Femur (tissue), 1 donor: ENCODE measurements at regions not wholly inside any gene's neighbourhood (a gene's known extent, or its start where the extent isn't known, plus 50 kb on each side); places are given as distances from the start of the nearest gene placed in this dataset.
"Not testable (repeated sequence)": the region's sequence is repeated elsewhere in the genome, so short reads cannot be mapped to it uniquely, and the experiment has no call there.

Source experiments
- DNase-seq: peaks from one replicate; pipeline ENCODE4 v3.0.0-alpha.2; 2017

DNA sequence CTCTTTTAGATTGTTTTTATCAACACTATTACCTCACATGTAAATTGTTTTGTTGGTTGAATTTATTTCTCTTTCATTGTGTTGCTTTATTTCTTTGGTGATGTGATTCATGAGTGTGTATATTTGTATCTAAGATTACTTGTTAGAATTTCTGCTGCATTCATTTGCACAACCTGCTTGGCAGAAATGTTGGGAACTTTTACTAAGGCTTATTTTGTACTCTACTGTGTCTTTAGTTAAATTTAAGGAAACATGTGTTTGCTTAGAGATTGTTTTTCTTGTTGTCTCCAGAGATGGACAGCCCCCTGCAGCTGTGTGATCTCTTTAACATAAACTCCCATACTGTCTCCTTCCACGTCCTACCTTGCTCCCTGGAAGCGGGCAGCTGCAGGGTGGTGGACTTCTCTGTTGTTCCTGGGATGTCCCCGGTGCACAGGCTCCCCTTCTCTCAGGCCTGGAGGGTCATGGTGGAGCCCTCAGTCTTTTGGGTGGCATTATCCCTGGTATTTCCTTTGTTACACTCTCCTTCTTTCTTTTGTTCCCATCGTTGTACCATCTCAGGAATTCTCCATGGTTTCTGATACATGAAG, 212.0 kb upstream of the SPRY2 start:
- DNase-seq: no peak

DNA sequence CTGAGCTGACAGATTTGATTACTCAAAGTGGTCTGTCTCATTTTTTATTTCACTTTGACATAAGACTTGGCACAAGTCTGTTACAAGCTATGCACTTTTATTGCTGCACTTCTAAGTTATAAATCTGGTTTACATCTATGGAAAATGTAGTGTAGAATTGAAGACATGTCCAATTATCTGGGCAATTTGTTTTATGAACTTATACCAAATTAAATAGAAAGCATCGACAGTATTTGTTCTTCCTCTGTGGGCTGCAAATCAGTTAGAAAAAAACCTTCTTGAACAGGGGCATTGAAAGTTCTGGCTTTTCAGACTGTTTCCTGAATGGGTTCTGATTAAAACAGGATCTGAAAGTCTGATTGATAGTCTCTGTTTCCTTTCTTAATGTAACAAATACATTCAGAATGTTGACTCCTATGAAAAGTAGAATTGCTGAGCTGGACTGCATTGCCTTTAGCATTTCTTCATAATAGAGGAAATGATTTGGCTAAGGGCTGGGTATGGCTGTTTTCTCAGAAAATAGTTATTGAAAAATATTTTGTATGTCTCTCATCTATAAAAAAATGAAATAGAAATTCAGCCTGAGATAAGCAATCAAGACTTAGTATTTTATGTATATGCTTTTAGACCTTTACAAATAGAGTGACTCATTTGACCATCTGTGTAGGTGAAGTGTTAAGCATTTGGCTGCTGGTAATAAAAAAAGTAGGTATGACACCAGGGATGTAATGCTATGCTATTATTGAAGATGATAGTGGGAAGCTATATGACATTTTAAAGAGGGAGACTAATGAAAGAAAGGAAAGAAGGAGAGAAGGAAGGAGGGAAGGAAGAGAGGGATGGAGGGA, 210.9 kb upstream of the SPRY2 start:
- DNase-seq: no peak

DNA sequence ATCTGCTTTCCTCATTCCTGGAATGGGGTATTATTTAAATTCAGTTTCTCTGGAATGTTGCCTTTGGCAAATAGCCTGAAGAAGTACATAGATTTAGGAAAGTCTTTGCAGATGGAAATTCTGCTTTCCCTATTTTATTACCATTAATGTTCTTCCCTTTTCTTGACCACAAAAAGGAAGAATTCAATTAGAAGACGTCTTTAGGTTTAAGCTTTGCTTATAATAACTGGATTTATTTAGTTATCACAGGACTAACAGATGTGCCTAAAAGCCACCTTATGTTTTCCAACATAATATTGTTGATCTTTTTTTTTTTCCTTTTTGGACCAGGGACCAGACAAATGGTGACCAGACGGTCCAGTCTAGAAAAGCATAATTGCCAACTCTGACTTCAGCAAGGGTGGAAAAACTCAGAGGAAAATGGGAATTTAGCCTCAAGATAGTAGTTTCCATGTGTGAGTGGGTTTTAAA, 210.1 kb upstream of the SPRY2 start:
- DNase-seq: no peak

DNA sequence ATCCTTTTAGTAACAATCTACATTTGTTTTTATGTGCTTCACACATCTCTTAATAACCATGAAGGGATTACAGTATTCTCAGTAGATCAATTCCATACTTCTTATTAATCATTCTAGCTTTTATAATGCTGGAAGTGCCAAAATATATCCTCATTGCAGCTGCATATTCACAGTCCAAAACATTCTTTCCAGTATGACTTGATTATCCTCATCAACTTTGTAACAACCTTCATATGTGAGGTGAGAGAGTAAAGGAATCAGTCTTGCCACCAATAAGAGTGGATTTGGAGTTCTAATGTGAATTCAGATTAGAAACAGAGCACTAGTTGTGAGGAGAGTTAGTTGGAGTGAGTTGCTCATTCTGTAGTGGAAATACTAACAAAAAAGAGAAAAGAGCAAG, 208.0 kb upstream of the SPRY2 start:
- no peak for DNase-seq

DNA sequence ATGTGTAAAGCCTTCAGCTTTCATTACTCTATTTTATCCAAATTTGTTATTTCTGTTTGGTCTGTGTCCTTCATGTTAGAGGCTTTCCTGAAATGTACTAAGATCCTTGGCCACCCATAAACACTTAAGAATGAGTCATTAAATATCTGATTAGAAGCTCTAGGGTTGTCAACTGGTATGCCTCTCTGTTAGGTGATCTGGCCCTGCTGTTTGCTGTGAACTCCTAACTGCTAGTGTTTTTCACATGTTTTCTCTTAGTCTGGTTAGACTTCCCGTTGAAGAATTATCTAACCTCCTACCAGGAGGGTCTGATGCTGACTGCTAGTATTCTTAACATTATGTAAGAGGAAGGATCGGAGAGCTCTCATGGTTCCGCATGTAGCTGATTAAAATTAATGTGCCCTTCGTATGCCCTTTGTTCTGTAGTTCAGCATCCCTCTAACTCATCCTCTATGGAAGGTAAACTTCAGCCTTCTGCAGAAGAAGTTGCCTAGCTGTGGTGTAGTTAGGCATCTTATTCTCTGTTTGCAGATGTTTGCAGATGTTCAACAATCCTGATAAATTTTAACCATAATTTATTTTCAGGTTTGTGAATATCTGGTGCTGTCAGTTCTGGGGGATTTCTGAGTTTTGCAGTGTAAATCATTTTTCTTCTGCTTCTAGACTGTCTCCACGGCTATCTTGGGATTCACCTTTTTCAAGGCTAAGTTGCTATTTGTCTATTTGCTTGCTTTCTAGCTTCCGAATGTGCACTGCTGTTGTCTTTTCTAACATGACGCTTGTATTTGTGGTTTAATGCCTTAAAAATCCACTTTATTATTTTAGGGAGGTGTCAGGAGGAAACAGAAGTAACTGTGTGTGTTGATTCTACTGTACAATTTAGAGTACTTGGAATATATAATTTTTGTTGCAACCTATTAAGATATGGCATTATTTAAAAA, 207.2 kb upstream of the SPRY2 start:
- no peak for DNase-seq

DNA sequence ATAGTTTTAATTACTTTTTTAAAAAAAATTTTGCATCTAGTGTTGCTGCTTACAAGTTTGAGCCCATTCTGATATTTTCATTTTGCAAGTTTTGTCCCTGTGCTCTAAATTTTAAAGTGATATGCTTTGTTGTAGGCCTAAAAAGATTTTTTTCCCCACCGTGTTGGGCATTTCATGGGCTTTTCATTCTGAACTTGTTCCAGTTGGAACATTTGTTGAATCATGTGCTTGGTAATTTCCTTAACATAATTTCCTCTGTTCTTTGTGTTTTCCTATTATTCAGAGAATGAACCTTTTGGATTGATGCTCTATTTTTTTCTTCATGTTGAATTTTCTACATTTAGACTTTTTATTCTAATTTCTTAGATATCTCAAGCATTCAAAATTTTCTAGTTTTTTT, 206.4 kb upstream of the SPRY2 start:
- DNase-seq: no peak

DNA sequence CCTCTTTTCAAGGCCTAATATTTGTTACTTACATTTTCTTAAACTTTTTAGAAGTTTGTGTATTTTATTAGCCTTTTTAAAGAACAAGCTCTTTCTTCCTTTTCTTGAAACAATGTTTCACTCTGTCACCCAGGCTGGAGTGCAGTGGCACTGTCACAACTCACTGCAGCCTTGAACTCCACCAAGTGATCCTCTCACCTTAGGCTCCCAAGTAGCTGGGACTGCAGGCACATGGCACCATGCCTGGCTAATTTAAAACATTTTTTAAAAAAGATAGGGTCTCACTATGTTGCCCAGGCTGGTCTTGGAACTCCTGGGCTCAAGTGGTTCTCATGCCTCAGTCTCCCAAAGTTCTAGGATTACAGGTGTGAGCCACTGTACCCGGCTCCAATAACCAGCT, 192.2 kb upstream of the SPRY2 start:
- no peak for DNase-seq

DNA sequence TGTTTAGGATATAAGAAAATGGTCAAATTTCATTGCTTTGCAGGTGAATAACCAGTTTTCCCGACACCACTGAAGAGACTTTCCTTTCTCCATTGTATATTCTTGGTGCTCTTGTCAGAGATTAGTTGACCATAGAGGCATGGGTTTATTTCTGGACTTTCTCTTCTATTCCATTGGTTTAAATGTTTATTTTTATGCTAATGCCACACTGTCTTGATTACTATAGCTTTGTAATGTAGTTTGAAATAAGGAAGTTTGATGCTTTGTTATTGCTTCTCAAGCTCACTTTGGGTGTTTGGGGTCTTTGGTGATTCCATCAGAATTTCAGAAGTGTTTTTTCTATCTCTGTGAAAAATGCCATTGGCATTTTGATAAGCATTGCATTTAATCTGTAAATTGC, 190.0 kb upstream of the SPRY2 start:
- no peak for DNase-seq

DNA sequence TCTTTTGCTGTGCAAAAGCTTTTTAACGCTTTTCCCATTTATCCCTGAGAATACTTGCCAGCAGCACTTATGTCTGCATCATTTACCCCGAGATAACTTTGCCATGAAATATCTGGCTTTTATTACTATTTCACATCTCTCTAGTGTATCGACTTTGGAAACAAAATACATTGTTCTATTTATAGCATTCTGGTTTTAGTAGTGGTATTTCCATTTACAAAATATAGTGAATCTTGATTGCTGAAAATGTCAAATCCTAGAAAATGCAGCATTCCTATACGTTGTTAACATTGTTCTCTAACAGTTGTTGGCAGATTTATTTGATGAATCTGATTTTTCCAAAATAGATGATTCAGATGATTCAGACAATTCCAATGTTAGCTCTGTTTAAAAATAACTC, 189.3 kb upstream of the SPRY2 start:
- DNase-seq: no peak

DNA sequence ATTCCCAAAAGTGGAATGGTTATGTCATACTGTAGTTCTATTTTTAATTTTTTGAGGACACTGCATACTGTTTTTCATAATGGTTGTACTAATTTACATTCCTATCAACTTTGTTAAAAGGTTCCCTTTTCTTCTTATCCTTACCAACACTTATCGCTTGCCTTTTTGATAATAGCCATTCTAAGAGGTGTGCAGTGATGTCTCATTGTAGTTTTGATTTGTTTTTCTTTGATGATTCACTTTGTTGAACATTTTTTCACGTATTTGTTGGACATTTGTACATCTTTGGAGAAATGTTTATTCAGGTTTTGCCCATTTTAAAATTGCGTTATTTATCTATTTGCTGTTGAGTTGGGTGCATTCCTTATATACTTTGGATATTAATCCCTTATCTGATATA, 188.8 kb upstream of the SPRY2 start:
- DNase-seq: no peak

DNA sequence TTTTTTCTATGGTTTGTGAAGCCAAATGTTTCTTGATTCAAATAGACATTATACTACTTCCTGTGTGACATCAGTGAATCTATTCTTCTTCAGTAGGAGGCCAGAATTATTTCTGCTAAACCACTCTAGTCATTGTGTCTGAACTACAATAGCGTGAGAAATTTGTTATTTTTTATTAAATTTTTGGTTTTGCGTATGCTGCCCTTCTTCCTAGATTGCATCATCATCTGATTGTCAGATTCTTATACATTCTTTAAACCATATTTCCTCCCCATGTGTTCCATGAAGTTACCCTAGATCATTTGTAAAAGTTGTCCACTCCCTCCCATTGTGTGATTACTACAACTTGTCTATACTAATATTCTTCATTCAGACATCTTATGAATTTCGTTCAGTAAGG, 187.8 kb upstream of the SPRY2 start:
- DNase-seq: no peak

DNA sequence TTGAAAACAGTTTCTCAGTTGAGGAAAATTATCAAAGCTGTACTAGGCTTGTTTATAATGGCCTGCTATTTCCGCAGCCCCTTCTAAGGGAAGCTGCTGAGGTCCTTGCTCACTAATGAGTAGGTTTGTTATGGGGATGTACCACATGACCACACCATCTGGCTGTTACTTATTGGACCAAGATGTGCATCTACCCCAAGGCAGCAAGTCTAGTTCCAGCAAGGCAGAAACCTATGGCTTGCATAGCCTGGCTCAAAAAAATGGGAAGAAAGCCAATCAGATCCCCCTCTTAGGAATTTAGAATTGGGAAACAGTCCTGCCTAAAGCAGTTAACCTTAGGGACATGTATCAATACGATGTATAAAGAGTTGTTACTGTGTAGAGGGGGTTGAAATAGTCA, 186.5 kb upstream of the SPRY2 start:
- DNase-seq: no peak

DNA sequence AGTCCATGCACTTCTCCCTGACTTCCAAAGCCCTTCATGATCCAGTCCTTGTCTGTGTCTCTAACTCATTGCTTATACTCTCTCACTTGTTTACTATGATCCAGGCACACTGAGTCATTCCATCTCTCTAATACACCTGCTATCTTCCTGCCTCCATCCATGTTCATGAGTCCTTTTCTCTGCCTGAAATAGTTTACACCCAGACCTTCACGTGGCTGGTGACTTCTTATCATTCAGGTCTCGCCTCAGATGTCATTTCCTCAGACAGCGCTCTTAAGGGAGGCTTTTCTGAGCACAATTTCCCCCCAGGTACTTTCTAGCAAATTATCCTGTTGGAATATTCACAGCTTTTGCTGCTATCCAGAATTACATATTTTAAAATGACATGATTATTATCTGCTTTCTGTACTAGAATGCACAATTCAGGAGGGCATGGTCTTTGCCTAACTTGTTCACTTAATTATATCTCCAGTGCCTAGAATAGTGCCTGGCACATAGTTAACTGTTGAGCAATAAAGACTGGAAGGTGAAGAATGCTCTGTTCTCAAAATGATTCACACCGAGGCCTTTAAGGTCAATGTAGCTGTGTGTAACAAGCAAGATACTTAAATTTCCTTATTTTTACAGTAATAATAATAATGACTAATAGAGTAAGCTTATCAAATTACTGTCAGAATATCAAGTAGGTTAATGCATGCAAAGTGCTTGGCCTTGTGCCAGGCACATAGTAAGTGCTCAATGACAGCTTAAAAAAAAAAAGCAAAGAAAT, 183.7 kb upstream of the SPRY2 start:
- no peak for DNase-seq

DNA sequence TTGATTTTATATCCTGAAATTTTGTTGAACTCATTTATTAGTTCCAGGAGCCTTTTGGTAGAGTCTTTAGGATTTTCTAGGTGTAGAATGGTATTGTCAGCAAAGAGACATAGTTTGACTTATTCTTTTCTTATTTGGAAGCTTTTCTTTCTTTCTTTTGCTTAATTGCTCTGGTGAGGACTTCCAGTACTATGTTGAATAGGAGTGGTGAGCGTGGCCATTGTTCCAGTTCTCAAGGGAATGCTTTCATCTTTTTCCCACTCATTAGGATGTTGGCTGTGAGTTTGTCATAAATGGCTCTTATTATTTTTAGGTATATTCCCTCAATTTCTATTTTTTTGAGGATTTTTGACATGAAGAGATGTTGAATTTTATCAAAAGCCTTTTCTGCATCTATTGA, 182.2 kb upstream of the SPRY2 start:
- no peak for DNase-seq

DNA sequence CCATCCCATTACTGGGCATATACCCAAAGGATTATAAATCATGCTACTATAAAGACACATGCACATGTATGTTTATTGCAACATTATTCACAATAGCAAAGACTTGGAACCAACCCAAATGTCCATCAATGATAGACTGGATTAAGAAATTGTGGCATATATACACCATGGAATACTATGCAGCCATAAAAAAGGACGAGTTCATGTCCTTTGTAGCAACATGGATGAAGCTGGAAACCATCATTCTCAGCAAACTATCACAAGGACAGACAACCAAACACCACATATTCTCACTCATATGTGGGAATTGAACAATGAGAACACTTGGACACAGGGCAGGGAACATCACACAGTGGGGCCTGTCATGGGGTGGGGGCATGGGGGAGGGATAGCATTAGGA, 181.5 kb upstream of the SPRY2 start:
- DNase-seq: not testable (repeated sequence)

DNA sequence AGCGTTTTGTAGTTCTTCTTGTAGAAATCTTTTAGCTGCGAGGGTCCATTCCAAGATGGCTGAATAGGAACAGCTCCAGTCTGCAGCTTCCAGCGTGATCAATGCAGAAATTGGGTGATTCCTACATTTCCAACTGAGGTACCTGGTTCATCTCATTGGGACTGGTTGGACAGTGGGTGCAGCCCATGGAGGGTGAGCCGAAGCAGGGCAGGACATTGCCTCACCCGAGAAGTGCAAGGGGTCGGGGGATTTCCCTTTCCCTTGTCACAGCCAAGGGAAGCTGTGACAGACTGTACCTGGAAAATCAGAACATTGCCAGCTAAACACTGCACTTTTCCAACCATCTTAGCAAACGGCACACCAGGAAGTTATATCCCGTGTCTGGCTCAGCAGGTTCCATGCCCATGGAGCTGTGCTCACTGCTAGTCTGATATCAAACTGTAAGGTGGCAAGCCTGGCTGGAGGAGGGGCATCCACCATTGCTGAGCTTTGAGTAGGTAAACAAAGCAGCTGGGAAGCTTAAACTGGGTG, 176.0 kb upstream of the SPRY2 start:
- DNase-seq: no peak

DNA sequence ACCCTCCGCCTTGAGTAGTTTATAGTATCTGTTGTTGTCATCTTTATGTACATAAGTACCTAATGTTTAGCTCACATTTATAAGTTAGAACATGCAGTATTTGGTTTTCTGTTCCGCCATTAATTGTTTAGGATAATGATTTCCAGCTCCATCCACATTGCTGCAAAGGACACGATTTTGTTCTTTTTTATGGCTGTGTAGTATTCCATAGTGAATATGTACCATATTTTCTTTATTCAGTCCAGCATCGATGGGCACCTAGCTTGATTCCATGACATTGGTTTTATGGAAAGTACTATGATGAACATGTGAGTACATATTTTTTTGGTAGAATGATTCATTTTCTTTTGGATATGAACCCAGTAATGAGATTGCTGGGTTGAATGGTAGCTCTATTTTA, 174.4 kb upstream of the SPRY2 start:
- DNase-seq: no peak

DNA sequence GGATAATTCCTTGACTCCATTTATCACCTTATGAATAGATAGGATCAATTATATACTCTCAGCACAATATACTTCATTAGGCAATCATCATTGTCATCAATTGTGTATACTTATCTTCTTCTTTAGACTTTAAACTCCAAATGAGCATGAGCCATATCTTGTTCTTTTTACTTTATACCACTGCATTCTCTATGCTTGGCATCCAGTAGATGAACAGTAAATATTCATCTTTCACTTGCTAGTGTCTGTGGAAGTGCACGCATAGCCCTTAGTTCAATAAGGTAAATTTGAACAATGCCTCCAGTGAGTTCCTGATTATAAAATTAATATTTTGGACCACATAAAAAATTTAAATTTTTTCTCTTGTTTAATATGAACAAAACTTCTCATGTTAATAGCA, 172.3 kb upstream of the SPRY2 start:
- no peak for DNase-seq

DNA sequence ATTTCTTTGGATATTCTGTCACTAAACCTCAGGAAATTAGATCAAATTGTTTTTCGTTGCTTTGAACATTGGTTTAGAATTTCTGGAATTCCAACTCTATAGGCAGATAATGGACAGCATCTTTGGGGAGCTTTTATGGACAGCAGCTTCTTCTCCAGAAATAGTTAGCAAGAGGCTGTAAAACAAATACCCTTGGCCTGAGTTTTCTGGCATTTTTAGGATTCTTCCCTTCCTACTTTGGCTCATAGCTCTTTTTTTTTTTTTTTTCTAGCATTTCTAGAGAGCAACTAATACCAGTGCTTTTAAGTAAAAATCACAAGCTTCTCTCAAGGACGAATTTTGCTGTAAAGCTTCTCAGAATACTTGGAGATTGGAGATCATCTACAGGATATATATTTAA, 169.8 kb upstream of the SPRY2 start:
- DNase-seq: no peak

DNA sequence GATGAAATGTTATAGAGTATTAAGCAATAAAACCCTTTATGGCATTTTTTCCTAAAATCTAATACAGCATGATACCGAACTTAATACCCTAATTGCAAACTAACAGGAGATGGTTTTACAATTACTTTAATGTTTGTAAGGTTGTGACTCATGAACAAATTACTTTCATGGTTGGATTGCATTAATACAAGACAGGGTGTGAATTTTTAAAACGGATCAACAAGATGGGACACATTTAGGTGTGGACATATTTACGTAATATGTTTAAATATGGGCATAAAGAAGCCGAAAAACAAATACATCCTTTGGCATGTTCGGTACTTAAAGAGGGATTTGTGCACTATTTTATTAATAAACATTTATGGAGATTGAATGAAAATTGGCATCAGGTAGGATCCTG, 168.3 kb upstream of the SPRY2 start:
- no peak for DNase-seq

DNA sequence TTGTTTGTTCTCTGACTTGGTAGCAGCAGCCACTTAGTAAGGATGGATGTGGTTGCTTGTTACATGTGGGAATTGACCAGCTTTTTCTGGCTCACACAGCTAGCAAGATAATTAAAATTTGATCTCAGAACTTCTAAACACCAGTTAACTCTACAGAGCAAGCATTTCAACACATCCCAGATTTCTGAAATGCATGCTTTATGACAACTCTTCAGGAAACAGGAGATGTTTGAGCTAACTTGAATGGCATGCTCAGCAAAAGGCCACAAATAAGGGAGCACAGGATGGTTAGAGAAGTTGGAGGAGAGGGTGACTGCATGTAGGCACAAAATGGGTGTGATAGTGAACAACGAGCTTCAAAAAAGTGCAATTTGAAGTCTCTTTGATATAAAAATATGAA, 167.1 kb upstream of the SPRY2 start:
- no peak for DNase-seq

DNA sequence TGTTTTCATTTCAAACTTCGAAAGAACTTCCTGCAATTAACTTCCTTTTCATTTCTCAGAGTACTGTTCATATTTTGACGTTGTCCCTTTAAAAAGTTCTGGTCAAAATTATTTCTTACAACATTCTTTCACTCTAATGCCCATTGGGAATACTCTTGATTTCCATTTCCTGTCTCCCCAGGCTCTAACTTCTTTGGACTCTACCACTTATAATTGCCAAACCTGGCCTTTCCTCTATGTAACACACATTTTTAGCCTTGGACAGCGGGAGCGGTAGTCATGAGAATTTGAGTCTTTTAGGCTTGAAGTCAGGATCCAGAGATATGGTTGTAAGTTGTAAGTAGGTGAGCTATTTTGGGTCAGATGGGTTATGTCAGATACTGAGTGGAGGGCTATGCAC, 163.5 kb upstream of the SPRY2 start:
- no peak for DNase-seq

DNA sequence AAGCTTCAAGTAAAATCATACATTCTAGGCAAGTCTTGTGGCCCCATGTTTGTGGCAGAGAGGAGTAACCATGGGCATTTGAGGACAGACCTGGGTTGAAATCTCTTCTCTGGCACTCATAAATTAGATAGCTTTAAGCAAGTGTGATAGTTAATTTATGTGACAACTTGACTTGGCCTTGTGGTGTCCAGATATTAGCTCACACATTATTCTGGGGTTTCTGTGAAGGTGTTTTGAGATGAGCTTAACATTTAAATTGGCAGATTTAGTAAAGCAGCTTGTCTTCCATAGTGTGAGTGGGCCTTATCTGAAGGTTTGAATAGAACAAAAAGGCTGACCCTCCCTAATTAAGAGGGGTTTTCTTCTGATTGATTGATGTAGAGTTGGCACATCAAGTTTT, 161.4 kb upstream of the SPRY2 start:
- no peak for DNase-seq
